ENCODE measurements at regions not wholly inside any gene's neighbourhood (a gene's known extent, or its start where the extent isn't known, plus 50 kb on each side); places are given as distances from the start of the nearest gene placed in this dataset.
"Not testable (repeated sequence)": the region's sequence is repeated elsewhere in the genome, so short reads cannot be mapped to it uniquely, and the experiment has no call there.

GRCh38 chr12:89833337-89834252 lies 125.0 kb upstream of the ATP2B1 start:
- DNase-seq = no peak

DNA sequence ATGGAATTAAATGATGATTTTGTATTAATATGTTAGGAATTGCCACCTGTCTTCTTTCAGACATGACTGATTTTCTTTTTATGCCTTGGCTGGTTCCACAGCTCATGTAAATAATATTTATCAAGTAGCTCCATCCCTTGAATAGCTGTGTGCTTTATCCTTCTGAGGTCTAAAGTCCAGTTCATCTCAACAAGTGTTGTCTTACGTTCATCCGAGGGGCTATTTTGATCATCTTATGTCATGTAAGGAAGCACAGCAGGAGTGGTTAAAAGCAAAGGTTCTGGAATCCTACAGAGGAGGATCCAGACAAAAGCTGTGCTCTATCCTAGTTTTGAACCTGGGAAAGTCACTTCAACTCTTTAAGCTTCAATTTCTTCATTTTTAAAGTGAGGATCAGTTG lies 123.7 kb upstream of the ATP2B1 start:
- no peak for DNase-seq

- no peak for DNase-seq
These were observed 122.9 kb upstream of the ATP2B1 start for GRCh38 chr12:89831310-89832095.

DNA sequence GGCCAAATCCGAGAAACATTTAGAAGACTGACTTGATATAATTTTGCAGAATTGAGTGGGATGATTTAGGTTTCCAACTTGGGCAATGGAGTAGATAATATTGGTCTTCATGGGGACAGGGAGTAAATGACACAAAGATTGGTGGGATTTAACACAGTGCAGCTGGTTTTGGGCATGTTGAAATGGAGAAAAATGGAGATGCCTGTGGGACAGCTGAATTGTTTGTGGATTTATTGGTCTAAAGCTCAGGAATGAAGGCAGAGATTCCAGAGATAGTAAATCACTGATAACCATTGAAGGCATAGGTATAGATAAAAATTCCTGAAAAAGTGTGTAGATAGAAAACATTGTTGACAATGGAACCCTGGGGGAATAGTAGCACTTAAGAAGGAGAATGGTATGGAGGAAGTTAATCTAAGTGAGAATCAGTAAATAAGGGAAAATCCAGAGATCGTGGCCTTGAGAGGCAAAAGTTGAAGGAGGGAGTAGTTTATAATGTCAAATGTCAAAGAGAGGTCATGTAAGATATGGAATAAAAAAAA lies 120.9 kb upstream of the ATP2B1 start:
- no peak for DNase-seq

DNA sequence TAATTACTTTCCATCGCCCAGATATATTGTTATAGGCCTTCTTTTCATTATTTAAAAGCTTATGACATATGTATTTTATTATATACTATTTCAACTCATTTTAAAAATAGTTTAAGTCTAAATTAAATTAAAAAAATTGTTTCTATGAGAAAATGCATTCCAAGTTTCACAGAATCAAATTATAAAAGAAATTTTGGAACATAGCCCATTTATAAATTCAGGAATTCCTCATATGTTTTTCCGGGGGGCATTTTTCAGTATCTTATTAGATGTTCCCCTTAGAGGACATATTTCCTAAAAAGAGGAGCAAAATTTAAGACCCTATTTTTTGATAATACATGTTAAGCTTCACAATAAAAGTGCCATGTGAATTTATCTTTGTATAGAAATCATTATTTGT lies 119.9 kb upstream of the ATP2B1 start:
- no peak for DNase-seq

DNA sequence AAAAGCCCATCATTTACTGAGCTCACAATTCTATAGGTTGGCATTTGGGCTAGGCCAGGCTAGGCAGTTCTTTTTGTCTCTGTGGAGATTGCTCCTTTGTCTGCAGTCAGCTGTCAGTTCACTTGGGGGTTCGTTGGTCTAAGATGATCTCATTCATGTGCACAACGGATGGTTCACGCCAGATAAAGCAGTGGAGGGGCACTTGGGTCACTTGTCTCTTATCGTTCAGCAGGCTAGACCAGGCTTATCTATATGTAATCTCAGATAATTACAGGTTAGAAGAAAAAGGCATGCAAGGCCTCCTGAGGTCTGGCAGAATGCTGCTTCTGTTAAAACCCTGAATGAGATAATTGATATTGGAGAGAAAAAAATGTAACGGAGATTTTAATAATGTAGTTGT lies 119.0 kb upstream of the ATP2B1 start:
- no peak for DNase-seq

DNA sequence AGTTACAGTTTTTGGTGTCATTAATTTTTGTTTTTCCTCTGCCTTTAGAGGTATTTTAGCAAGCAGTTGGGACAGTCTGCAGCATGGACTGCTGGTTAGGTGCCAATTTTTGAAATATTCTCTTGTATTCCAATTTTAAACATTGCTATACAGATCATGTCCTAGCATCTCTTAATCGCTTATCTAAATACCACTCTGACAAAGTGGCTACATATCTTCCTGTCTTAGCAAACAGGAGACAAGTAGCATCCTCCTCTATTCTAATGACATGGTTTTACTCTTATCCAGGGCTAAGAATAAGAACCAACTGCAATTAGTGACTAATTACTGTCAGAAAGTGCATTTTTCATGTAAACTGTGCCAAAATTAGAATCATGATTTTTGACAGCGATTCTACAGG lies 117.8 kb upstream of the ATP2B1 start:
- no peak for DNase-seq

- DNase-seq = no peak
These were observed 117.2 kb upstream of the ATP2B1 start for GRCh38 chr12:89825591-89826449.

- DNase-seq = no peak
These were observed 116.2 kb upstream of the ATP2B1 start for GRCh38 chr12:89824822-89825221.

DNA sequence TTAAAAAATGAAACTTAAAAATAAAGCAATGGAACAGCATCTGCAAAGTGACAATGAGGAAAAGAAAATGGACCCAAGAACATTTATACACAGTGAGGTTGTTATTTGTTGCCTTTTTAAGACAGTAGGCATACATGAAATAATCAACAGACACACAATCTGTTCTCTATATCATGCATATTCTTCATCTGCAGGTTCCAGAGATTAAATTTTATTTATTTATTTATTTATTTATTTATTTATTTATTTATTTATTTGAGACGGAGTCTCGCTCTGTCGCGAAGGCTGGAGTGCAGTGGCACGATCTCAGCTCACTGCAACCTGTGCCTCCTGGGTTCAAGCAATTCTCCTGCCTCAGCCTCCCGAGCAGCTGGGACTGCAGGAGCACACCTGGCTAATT lies 114.4 kb upstream of the ATP2B1 start:
- DNase-seq = not testable (repeated sequence)

- no peak for DNase-seq
These were observed 113.3 kb upstream of the ATP2B1 start for GRCh38 chr12:89821896-89822295.

- DNase-seq = no peak
These were observed 109.0 kb upstream of the ATP2B1 start for GRCh38 chr12:89817501-89818226.

DNA sequence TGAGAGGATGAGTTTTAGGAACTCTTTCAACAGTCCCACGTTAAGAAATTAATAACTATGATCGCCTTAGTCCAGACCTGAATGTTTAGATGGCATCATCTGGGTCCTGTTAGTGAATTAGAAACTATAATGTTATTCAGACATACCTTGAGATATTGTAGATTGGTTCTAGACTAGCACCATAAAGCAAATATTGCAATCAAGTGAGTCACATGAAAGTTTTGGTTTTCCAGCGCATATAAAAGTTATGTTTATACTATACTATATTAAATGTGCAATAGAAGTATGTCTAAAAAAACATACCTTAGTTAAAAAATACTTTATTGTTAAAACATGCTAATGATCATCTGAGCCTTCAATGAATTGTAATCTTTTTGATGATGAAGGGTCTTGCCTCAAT lies 106.6 kb upstream of the ATP2B1 start:
- no peak for DNase-seq

DNA sequence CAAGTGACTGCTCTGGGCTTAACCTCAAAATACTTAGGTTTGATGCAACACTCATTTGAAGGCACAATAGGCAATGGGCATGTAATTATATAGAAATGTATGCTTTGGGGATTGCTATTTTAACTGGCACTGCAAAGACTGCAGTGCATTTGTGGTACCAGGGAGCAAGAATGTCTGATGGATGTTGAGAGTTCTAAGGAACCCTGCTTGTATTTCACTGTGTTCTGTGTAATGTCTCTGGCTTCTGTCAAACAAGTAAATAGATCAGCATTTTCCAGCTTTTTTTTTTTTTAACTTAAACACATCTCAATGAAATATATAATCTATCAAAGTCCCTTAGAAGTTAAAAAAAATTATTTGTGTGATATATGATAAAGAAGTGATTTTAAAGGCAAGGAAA lies 94.8 kb upstream of the ATP2B1 start:
- DNase-seq = no peak

GRCh38 chr12:89801284-89801683 lies 92.6 kb upstream of the ATP2B1 start:
- DNase-seq = no peak

DNA sequence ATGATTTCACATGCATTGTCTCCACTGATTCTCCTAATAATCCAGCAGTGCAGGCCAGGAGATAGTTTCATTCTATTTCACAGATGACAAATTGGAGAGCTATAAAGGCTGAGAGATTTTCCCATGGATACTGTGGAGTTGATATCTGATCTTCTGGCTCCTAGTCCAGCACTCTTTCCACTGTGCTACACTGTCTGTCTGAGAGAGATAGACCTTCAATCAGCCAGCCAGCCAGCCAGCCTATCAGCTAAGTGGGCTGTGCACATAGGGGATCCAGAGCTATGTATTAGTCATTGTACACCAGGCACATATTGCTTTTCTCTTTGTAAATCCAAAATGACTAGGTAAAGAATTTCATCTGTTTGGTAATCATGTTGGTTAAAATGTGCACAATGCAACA lies 91.8 kb upstream of the ATP2B1 start:
- DNase-seq = no peak

DNA sequence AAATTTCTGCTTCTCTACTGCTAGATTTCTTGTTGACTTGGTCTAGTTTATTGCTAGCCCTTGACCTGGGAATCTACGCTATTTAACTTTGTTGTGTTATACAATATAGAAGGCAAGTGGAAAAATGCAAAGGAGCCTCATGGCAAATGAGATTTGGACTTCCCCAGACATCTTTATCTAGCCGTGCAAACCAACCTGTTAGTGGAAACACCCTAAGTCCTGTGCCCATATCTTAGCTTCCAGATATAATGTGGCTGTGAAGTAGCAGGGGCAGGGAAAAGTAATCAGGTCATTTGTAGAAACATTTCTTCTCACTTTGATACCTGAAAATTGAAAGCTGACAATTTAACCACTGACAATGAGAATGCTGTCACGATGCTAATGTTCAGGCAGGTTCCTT lies 90.7 kb upstream of the ATP2B1 start:
- DNase-seq = no peak

- no peak for DNase-seq
These were observed 88.8 kb upstream of the ATP2B1 start for GRCh38 chr12:89797436-89797835.

DNA sequence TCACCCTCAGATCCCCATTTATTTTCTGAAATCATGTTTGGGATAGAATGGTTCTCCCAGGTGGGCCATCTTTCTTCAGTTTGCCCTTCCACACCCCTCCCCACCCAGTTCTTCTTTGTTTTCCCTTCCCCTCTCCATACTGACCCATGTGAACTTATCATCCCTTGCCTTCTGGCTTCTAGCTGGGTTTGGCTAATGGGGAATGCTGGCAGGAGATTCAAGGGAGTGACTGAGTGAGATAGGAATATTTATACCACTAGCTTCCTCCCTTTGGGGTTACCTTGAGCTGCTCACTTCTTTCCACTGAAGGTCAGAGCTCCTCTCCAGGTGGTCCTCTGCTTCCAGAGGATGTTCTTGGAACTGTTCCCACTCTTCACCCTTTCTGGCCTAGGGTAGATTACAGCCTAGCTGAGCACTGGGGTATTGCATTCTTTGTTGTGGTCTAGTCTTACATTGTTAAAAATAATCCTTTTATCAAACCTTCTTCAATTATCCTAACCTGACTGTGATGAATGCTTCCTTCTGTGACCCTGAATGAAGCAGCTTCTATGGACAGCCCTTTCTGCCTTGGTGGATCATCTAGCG lies 88.3 kb upstream of the ATP2B1 start:
- DNase-seq = no peak

- DNase-seq = no peak
These were observed 85.3 kb upstream of the ATP2B1 start for GRCh38 chr12:89793946-89794345.

DNA sequence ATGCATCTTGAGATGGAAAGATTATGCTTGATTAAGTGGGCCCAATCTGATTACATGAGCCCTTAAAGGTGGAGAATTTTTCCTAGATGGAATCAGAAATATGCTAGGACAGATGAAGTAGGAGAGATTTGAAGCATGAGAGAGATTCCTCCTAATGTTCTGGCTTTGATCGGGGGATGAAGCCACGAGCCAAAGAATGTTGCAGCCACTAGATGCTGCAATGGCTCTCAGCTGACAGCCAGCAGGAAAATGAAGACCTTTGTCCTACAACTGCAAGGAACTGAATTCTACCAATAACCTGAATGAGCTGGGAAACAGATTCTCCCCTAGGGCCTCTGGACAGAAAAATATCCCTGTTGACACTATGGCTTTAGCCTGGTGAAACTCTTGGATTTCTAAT lies 82.6 kb upstream of the ATP2B1 start:
- DNase-seq = no peak

- DNase-seq = no peak
These were observed 81.2 kb upstream of the ATP2B1 start for GRCh38 chr12:89789862-89790261.
